PC-9 (cell line): ENCODE measurements at regions not wholly inside any gene's neighbourhood (a gene's known extent, or its start where the extent isn't known, plus 50 kb on each side); places are given as distances from the start of the nearest gene placed in this dataset.

ENCODE experiments used
- EZH2 ChIP-seq: fragments of 200-600 bp; sonication (generic); IDR thresholded peaks from 2 replicates; pipeline ENCODE4 v1.8.0; 2017; ENCODE audit warnings: antibody characterized with exemption, low read depth
- TF ChIP-seq, protein P1 (sequence below): fragments of 200-600 bp; sonication (generic); conservative IDR thresholded peaks from 2 replicates; pipeline ENCODE4 v1.6.1; 2017; ENCODE audit warnings: mixed run types, antibody characterized with exemption, mild to moderate bottlenecking, moderate library complexity

DNA sequence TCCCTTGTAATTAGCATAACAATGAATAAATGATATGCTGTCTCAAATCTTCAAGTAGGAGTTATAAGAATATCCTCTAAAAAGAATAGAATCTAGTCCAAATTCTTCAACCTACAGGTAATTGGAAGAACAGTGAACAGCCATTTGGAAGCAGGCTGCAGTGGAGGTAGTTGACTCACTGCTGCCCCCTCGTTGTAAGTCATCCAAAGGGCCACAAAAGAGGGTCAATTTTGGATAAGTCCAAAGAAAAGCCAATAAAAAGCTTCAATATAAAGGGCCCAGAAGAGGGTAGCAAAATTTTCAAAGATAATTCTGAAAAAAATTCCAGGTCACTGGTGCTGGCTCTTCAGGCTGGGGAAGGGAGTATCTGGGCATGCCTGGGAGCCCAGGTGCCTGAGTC, 60.8 kb upstream of the SSTR4 start:
- TF ChIP-seq, protein P1, sequence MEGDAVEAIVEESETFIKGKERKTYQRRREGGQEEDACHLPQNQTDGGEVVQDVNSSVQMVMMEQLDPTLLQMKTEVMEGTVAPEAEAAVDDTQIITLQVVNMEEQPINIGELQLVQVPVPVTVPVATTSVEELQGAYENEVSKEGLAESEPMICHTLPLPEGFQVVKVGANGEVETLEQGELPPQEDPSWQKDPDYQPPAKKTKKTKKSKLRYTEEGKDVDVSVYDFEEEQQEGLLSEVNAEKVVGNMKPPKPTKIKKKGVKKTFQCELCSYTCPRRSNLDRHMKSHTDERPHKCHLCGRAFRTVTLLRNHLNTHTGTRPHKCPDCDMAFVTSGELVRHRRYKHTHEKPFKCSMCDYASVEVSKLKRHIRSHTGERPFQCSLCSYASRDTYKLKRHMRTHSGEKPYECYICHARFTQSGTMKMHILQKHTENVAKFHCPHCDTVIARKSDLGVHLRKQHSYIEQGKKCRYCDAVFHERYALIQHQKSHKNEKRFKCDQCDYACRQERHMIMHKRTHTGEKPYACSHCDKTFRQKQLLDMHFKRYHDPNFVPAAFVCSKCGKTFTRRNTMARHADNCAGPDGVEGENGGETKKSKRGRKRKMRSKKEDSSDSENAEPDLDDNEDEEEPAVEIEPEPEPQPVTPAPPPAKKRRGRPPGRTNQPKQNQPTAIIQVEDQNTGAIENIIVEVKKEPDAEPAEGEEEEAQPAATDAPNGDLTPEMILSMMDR: peak; percentile 77
- no peak for TF ChIP-seq EZH2
